GM12878 (cell line): ENCODE measurements at regions not wholly inside any gene's neighbourhood (a gene's known extent, or its start where the extent isn't known, plus 50 kb on each side); places are given as distances from the start of the nearest gene placed in this dataset.

Source experiments
- ATAC-seq: fragments of 200-7000 bp; cut with Tn5 transposase; 3 replicates; pipeline ENCODE4 v1.9.1; 2020; ENCODE audit warnings: mild to moderate bottlenecking, moderate library complexity
- BruUV-seq: library from RNA; stranded (reverse); fragments of 400-500 nt; replicated peaks from 2 replicates; lab custom pipeline; 2021; lab: Mats Ljungman, UMichigan
- CTCF ChIA-PET: fragments of 300-600 bp; sonication (Branson Sonifier 250); formaldehyde crosslinking; extraction: SDS; loops from one replicate; lab custom pipeline; 2021; ENCODE audit warnings: inconsistent platforms; lab: Yijun Ruan, JAX
- POLR2A ChIA-PET: fragments of 350-600 bp; formaldehyde crosslinking; extraction: SDS; loops from one replicate; lab custom pipeline; 2021; ENCODE audit warnings: inconsistent platforms; lab: Charles Lee
- RAD21 ChIA-PET: fragments of 300-600 bp; sonication (Branson Sonifier 250); formaldehyde crosslinking; loops from one replicate; lab custom pipeline; 2023; ENCODE audit warnings: antibody characterized with exemption; ENCODE audit not compliant: unreplicated experiment; lab: Charles Lee
- SMC1A ChIA-PET: fragments of 300-600 bp; sonication (Branson Sonifier 250); formaldehyde crosslinking; loops from one replicate; lab custom pipeline; 2023; ENCODE audit not compliant: unreplicated experiment, uncharacterized antibody; lab: Charles Lee
- DNase-seq: peaks from one replicate; pipeline ENCODE4 v3.0.0-alpha.2; 2011; ENCODE audit warnings: low read depth, low spot score
- FAIRE-seq: peaks from 3 replicates; lab custom pipeline; 2011; peaks lifted over from hg19 to GRCh38; lab: Jason Lieb, UNC
- H2AFZ ChIP-seq: 2 replicates; pipeline ENCODE4 v1.6.0; 2011; ENCODE audit warnings: low read depth, low read length, control low read depth; ENCODE audit not compliant: control insufficient read depth
- H3K27ac ChIP-seq: 2 replicates; pipeline ENCODE4 v1.5.1; 2011; ENCODE audit warnings: control low read depth; ENCODE audit not compliant: control insufficient read depth, insufficient read depth
- H3K27me3 ChIP-seq, 2 experiments: replicated peaks in 1 of 2; 2 replicates each; pipeline versions ENCODE4 v1.6.0 to v1.6.1; 2011; ENCODE audit warnings: low read length in 1 of 2; ENCODE audit not compliant: control insufficient read depth in 2 of 2, insufficient read depth in 2 of 2
- H3K36me3 ChIP-seq, 2 experiments: 2 replicates each; pipeline ENCODE4 v1.5.1; 2011; ENCODE audit warnings: low read length in 1 of 2; ENCODE audit not compliant: control insufficient read depth in 2 of 2, insufficient read depth in 2 of 2
- H3K4me1 ChIP-seq: 2 replicates; pipeline ENCODE4 v1.6.1; 2011; ENCODE audit warnings: mild to moderate bottlenecking, low read length, moderate library complexity, mixed read lengths; ENCODE audit not compliant: control insufficient read depth, insufficient read depth
- H3K4me2 ChIP-seq: 2 replicates; pipeline ENCODE4 v1.6.0; 2011; ENCODE audit warnings: control low read depth; ENCODE audit not compliant: control insufficient read depth, insufficient read depth
- H3K4me3 ChIP-seq: fragments of 200-600 bp; sonication (generic); 2 replicates; pipeline ENCODE4 v1.5.1; 2016
- H3K79me2 ChIP-seq: 2 replicates; pipeline ENCODE4 v1.6.0; 2011; ENCODE audit warnings: low read length; ENCODE audit not compliant: control insufficient read depth, insufficient read depth
- H3K9ac ChIP-seq: 2 replicates; pipeline ENCODE4 v1.8.0; 2011; ENCODE audit warnings: low read length, control low read depth, mixed read lengths; ENCODE audit not compliant: control insufficient read depth, insufficient read depth
- H3K9me3 ChIP-seq: replicated peaks from 3 replicates; pipeline ENCODE4 v1.5.1; 2011; ENCODE audit warnings: mild to moderate bottlenecking, low read length; ENCODE audit not compliant: control insufficient read depth, insufficient read depth
- H4K20me1 ChIP-seq: 2 replicates; pipeline ENCODE4 v1.6.0; 2011; ENCODE audit not compliant: control insufficient read depth, insufficient read depth
- HCFC1 ChIP-seq: fragments of 150-350 bp; IDR thresholded peaks from 2 replicates; pipeline ENCODE4 v1.6.1; 2014; ENCODE audit warnings: low read length
- PAX5 ChIP-seq: IDR thresholded peaks from 2 replicates; pipeline ENCODE4 v1.6.1; 2011; ENCODE audit warnings: low read depth, low read length, borderline replicate concordance
- SP1 ChIP-seq: IDR thresholded peaks from one replicate; pipeline ENCODE4 v1.6.1; 2011; ENCODE audit warnings: low read depth, low read length
- SREBF1 ChIP-seq: IDR thresholded peaks from 2 replicates; pipeline ENCODE4 v1.6.1; 2012; ENCODE audit warnings: mild to moderate bottlenecking, low read length
- ZNF622 ChIP-seq: fragments of 450-650 bp; IDR thresholded peaks from 2 replicates; pipeline ENCODE4 v1.6.1; 2017; ENCODE audit warnings: mild to moderate bottlenecking, inconsistent platforms
- WGBS: methylation state at CpG from one replicate; pipeline ENCODE4 v1.1.6; 2016; ENCODE audit warnings: low lambda C conversion rate; ENCODE audit not compliant: insufficient replicate concordance, insufficient coverage; ENCODE audit errors: missing lambda C conversion rate; 5-methylcytosine and 5-hydroxymethylcytosine counted together
- in situ Hi-C: fragments of 300-500 bp; cut with MboI; formaldehyde crosslinking; loops from 9 replicates; pipeline ENCODE4 v1.14.3; 2018; ENCODE audit warnings: mixed read lengths
- intact Hi-C: fragments of 100-400 bp; cut with micrococcal nuclease; formaldehyde crosslinking; loops from one replicate; pipeline ENCODE4 v1.14.2; 2022; ENCODE audit not compliant: unreplicated experiment
- TF ChIP-seq, protein P1 (sequence below): fragments of 450-650 bp; formaldehyde crosslinking; IDR thresholded peaks from 2 replicates; pipeline ENCODE4 v1.4.0; 2020; ENCODE audit warnings: mild to moderate bottlenecking, moderate library complexity
- TF ChIP-seq, protein P2 (sequence below): fragments of 450-650 bp; IDR thresholded peaks from 2 replicates; pipeline ENCODE4 v1.6.1; 2017; ENCODE audit warnings: mild to moderate bottlenecking, moderate library complexity

DNA sequence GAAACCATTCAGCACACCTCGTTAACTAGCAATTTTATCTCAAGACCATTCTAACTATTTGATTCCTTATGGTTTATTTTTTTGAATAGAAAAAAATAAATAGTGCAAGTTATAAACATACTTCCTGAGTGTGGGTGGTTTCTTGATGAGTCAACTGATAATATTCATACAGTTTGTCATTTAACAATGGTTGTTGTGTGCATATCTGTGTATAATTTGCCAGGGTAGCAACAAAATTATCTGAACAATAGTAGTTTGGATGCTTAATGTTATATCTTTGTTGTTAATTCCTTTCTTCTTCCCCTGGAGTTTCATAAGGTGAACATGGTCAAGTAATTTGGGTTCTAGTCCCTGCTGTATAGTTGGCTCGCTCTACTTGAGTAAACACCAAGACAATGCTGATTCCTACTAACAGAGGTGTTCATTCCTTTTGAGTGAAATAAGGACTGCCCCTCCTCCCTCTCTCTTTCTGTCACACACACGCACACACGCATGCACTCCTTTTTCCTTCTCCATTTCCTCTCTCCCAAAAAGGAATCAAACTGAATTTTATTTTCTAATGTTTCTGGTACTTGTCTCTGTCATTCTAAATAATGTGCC, 938.1 kb upstream of the EPHA7 start:
- no peak for ATAC-seq
- in situ Hi-C loops = no loop called here
- RAD21 ChIA-PET = no interaction called here

More for the DNA sequence above, 938.1 kb upstream of the EPHA7 start:
- TF ChIP-seq SREBF1 (no peak), SP1 (no peak), PAX5 (no peak), ZNF622 (no peak), HCFC1 (no peak)
- TF ChIP-seq, protein P1, sequence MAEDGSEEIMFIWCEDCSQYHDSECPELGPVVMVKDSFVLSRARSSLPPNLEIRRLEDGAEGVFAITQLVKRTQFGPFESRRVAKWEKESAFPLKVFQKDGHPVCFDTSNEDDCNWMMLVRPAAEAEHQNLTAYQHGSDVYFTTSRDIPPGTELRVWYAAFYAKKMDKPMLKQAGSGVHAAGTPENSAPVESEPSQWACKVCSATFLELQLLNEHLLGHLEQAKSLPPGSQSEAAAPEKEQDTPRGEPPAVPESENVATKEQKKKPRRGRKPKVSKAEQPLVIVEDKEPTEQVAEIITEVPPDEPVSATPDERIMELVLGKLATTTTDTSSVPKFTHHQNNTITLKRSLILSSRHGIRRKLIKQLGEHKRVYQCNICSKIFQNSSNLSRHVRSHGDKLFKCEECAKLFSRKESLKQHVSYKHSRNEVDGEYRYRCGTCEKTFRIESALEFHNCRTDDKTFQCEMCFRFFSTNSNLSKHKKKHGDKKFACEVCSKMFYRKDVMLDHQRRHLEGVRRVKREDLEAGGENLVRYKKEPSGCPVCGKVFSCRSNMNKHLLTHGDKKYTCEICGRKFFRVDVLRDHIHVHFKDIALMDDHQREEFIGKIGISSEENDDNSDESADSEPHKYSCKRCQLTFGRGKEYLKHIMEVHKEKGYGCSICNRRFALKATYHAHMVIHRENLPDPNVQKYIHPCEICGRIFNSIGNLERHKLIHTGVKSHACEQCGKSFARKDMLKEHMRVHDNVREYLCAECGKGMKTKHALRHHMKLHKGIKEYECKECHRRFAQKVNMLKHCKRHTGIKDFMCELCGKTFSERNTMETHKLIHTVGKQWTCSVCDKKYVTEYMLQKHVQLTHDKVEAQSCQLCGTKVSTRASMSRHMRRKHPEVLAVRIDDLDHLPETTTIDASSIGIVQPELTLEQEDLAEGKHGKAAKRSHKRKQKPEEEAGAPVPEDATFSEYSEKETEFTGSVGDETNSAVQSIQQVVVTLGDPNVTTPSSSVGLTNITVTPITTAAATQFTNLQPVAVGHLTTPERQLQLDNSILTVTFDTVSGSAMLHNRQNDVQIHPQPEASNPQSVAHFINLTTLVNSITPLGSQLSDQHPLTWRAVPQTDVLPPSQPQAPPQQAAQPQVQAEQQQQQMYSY (CRISPR knock-in tag) = no peak
- TF ChIP-seq, protein P2, sequence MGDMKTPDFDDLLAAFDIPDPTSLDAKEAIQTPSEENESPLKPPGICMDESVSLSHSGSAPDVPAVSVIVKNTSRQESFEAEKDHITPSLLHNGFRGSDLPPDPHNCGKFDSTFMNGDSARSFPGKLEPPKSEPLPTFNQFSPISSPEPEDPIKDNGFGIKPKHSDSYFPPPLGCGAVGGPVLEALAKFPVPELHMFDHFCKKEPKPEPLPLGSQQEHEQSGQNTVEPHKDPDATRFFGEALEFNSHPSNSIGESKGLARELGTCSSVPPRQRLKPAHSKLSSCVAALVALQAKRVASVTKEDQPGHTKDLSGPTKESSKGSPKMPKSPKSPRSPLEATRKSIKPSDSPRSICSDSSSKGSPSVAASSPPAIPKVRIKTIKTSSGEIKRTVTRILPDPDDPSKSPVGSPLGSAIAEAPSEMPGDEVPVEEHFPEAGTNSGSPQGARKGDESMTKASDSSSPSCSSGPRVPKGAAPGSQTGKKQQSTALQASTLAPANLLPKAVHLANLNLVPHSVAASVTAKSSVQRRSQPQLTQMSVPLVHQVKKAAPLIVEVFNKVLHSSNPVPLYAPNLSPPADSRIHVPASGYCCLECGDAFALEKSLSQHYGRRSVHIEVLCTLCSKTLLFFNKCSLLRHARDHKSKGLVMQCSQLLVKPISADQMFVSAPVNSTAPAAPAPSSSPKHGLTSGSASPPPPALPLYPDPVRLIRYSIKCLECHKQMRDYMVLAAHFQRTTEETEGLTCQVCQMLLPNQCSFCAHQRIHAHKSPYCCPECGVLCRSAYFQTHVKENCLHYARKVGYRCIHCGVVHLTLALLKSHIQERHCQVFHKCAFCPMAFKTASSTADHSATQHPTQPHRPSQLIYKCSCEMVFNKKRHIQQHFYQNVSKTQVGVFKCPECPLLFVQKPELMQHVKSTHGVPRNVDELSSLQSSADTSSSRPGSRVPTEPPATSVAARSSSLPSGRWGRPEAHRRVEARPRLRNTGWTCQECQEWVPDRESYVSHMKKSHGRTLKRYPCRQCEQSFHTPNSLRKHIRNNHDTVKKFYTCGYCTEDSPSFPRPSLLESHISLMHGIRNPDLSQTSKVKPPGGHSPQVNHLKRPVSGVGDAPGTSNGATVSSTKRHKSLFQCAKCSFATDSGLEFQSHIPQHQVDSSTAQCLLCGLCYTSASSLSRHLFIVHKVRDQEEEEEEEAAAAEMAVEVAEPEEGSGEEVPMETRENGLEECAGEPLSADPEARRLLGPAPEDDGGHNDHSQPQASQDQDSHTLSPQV = no peak
- Histone ChIP-seq H3K27ac (no peak overlapping the region), H4K20me1 (no peaks in the 10 kb centered on the region), H3K9ac (no peak overlapping the region), H3K4me3 (no peak overlapping the region), H3K9me3 (no peaks in the 10 kb centered on the region), H3K4me2 (no peak overlapping the region), H3K4me1 (no peaks in the 10 kb centered on the region), H2AFZ (no peak overlapping the region), H3K27me3 (no peaks in the 10 kb centered on the region), H3K79me2 (no peaks in the 10 kb centered on the region), H3K36me3 (no peaks in the 10 kb centered on the region)
- FAIRE-seq (no peak), DNase-seq (no peak)
- intact Hi-C loops = no loop called here
- ChIA-PET CTCF (no interaction called here), POLR2A (no interaction called here), SMC1A (no interaction called here)
- BruUV-seq = no TSS peak
- 45% methylated on average over 4 of the region's 4 CpGs for WGBS
